ENCODE measurements at regions not wholly inside any gene's neighbourhood (a gene's known extent, or its start where the extent isn't known, plus 50 kb on each side); places are given as distances from the start of the nearest gene placed in this dataset.

GRCh38 chr20:52365688-52366087 is 174.1 kb upstream of the ZFP64 start:
- no peaks in the 10 kb centered on the region for H3K36me3 Mint-ChIP-seq (ENCODE audit: low read depth)
- H3K27ac Mint-ChIP-seq: no peak overlapping the region
- H3K4me3 Mint-ChIP-seq: no peak overlapping the region
- ATAC-seq (replicated peaks): no peak
- H3K9me3 Mint-ChIP-seq: no peaks in the 10 kb centered on the region
- H3K4me1 Mint-ChIP-seq: no peaks in the 10 kb centered on the region
- peaks cover under 1% of the 10 kb centered on the region for H3K27me3 Mint-ChIP-seq

- peaks cover 9% of the 10 kb centered on the region for H3K27me3 Mint-ChIP-seq
- no peak overlapping the region for H3K27ac Mint-ChIP-seq
- H3K36me3 Mint-ChIP-seq (ENCODE audit: low read depth): no peaks in the 10 kb centered on the region
- no peaks in the 10 kb centered on the region for H3K4me1 Mint-ChIP-seq
- ATAC-seq (replicated peaks): no peak
- no peaks in the 10 kb centered on the region for H3K9me3 Mint-ChIP-seq
- no peak overlapping the region for H3K4me3 Mint-ChIP-seq
Measured at GRCh38 chr20:52364405-52364804, 172.8 kb upstream of the ZFP64 start.

- Mint-ChIP-seq H3K27ac (no peak overlapping the region), H3K4me3 (no peak overlapping the region), H3K36me3 (ENCODE audit: low read depth) (no peaks in the 10 kb centered on the region), H3K9me3 (no peaks in the 10 kb centered on the region), H3K4me1 (no peaks in the 10 kb centered on the region), H3K27me3 (peaks cover 9% of the 10 kb centered on the region)
- no peak for ATAC-seq (replicated peaks)
Measured at GRCh38 chr20:52361650-52362049, 170.1 kb upstream of the ZFP64 start.

GRCh38 chr20:52349806-52350205 is 158.2 kb upstream of the ZFP64 start:
- Mint-ChIP-seq H3K36me3 (ENCODE audit: low read depth) (no peaks in the 10 kb centered on the region), H3K27me3 (no peaks in the 10 kb centered on the region), H3K4me3 (no peak overlapping the region), H3K4me1 (no peaks in the 10 kb centered on the region), H3K9me3 (no peaks in the 10 kb centered on the region), H3K27ac (no peak overlapping the region)
- ATAC-seq (replicated peaks): no peak

- Mint-ChIP-seq H3K27ac (no peak overlapping the region), H3K36me3 (ENCODE audit: low read depth) (no peaks in the 10 kb centered on the region), H3K9me3 (peaks cover 3% of the 10 kb centered on the region), H3K4me1 (no peaks in the 10 kb centered on the region), H3K27me3 (peaks cover 4% of the 10 kb centered on the region), H3K4me3 (no peak overlapping the region)
- no peak for ATAC-seq (replicated peaks)
Measured at GRCh38 chr20:52348434-52348833, 156.9 kb upstream of the ZFP64 start.

GRCh38 chr20:52346797-52347196 is 155.2 kb upstream of the ZFP64 start:
- Mint-ChIP-seq H3K27me3 (peaks cover 4% of the 10 kb centered on the region), H3K4me3 (no peak overlapping the region), H3K9me3 (peaks cover 3% of the 10 kb centered on the region), H3K36me3 (ENCODE audit: low read depth) (no peaks in the 10 kb centered on the region), H3K27ac (no peak overlapping the region), H3K4me1 (no peaks in the 10 kb centered on the region)
- ATAC-seq (replicated peaks): no peak

GRCh38 chr20:52342913-52343312 is 151.3 kb upstream of the ZFP64 start:
- H3K27me3 Mint-ChIP-seq: peaks cover 4% of the 10 kb centered on the region
- no peak for ATAC-seq (replicated peaks)
- no peak overlapping the region for H3K4me3 Mint-ChIP-seq
- H3K27ac Mint-ChIP-seq: no peak overlapping the region
- H3K36me3 Mint-ChIP-seq (ENCODE audit: low read depth): no peaks in the 10 kb centered on the region
- peaks cover 3% of the 10 kb centered on the region for H3K9me3 Mint-ChIP-seq
- H3K4me1 Mint-ChIP-seq: no peaks in the 10 kb centered on the region

GRCh38 chr20:52340036-52340634 is 148.6 kb upstream of the ZFP64 start:
- H3K36me3 Mint-ChIP-seq (ENCODE audit: low read depth): no peaks in the 10 kb centered on the region

GRCh38 chr20:52332649-52333250 is 141.2 kb upstream of the ZFP64 start:
- no peaks in the 10 kb centered on the region for H3K4me1 Mint-ChIP-seq
- no peak overlapping the region for H3K27ac Mint-ChIP-seq
- ATAC-seq (replicated peaks): no peak
- peaks cover 5% of the 10 kb centered on the region for H3K9me3 Mint-ChIP-seq
- H3K27me3 Mint-ChIP-seq: peaks cover 10% of the 10 kb centered on the region
- no peaks in the 10 kb centered on the region for H3K36me3 Mint-ChIP-seq (ENCODE audit: low read depth)
- no peak overlapping the region for H3K4me3 Mint-ChIP-seq

More at GRCh38 chr20:52340036-52340634, 148.6 kb upstream of the ZFP64 start:
- no peak overlapping the region for H3K27ac Mint-ChIP-seq
- peaks cover 4% of the 10 kb centered on the region for H3K27me3 Mint-ChIP-seq
- H3K4me3 Mint-ChIP-seq: no peak overlapping the region
- no peak for ATAC-seq (replicated peaks)
- peaks cover 7% of the 10 kb centered on the region for H3K9me3 Mint-ChIP-seq
- no peaks in the 10 kb centered on the region for H3K4me1 Mint-ChIP-seq

- peaks cover 10% of the 10 kb centered on the region for H3K27me3 Mint-ChIP-seq
- no peak overlapping the region for H3K27ac Mint-ChIP-seq
- no peak for ATAC-seq (replicated peaks)
Measured at GRCh38 chr20:52332230-52332629, 140.7 kb upstream of the ZFP64 start.

GRCh38 chr20:52331655-52332054 is 140.1 kb upstream of the ZFP64 start:
- Mint-ChIP-seq H3K27me3 (peaks cover 10% of the 10 kb centered on the region), H3K27ac (no peak overlapping the region), H3K9me3 (peaks cover 3% of the 10 kb centered on the region), H3K4me1 (no peaks in the 10 kb centered on the region), H3K4me3 (no peak overlapping the region), H3K36me3 (ENCODE audit: low read depth) (no peaks in the 10 kb centered on the region)
- ATAC-seq (replicated peaks): no peak

More at GRCh38 chr20:52332230-52332629, 140.7 kb upstream of the ZFP64 start:
- peaks cover 3% of the 10 kb centered on the region for H3K9me3 Mint-ChIP-seq
- no peak overlapping the region for H3K4me3 Mint-ChIP-seq
- H3K36me3 Mint-ChIP-seq (ENCODE audit: low read depth): no peaks in the 10 kb centered on the region
- H3K4me1 Mint-ChIP-seq: no peaks in the 10 kb centered on the region

- Mint-ChIP-seq H3K9me3 (no peaks in the 10 kb centered on the region), H3K27ac (no peak overlapping the region), H3K27me3 (no peaks in the 10 kb centered on the region), H3K4me3 (no peak overlapping the region), H3K36me3 (ENCODE audit: low read depth) (no peaks in the 10 kb centered on the region), H3K4me1 (no peaks in the 10 kb centered on the region)
- no peak for ATAC-seq (replicated peaks)
Measured at GRCh38 chr20:52321396-52321795, 129.8 kb upstream of the ZFP64 start.

GRCh38 chr20:52318651-52319050 is 127.1 kb upstream of the ZFP64 start:
- no peak overlapping the region for H3K4me3 Mint-ChIP-seq
- no peaks in the 10 kb centered on the region for H3K4me1 Mint-ChIP-seq
- no peak for ATAC-seq (replicated peaks)
- H3K36me3 Mint-ChIP-seq (ENCODE audit: low read depth): no peaks in the 10 kb centered on the region
- H3K27me3 Mint-ChIP-seq: no peaks in the 10 kb centered on the region
- H3K9me3 Mint-ChIP-seq: no peaks in the 10 kb centered on the region
- H3K27ac Mint-ChIP-seq: no peak overlapping the region

- no peak for ATAC-seq (replicated peaks)
- Mint-ChIP-seq H3K27me3 (no peaks in the 10 kb centered on the region), H3K4me1 (no peaks in the 10 kb centered on the region), H3K4me3 (no peak overlapping the region), H3K27ac (no peak overlapping the region), H3K9me3 (no peaks in the 10 kb centered on the region), H3K36me3 (ENCODE audit: low read depth) (no peaks in the 10 kb centered on the region)
Measured at GRCh38 chr20:52313341-52313963, 121.9 kb upstream of the ZFP64 start.

GRCh38 chr20:52312132-52312729 is 120.7 kb upstream of the ZFP64 start:
- ATAC-seq (replicated peaks): peak; percentile 69
- no peaks in the 10 kb centered on the region for H3K36me3 Mint-ChIP-seq (ENCODE audit: low read depth)
- H3K9me3 Mint-ChIP-seq: no peaks in the 10 kb centered on the region
- H3K4me1 Mint-ChIP-seq: peaks cover 7% of the 10 kb centered on the region
- H3K27me3 Mint-ChIP-seq: no peaks in the 10 kb centered on the region
- no peak overlapping the region for H3K4me3 Mint-ChIP-seq
- H3K27ac Mint-ChIP-seq: no peak overlapping the region
